HepG2 (cell line): ENCODE measurements at regions not wholly inside any gene's neighbourhood (a gene's known extent, or its start where the extent isn't known, plus 50 kb on each side); places are given as distances from the start of the nearest gene placed in this dataset.

Source experiments
- PTBP1 ChIP-seq: fragments of 200-400 bp; formaldehyde crosslinking; IDR thresholded peaks from 2 replicates; pipeline ENCODE4 v1.6.1; 2018; ENCODE audit warnings: low read length, low read depth; ENCODE audit not compliant: poor library complexity, severe bottlenecking
- SAP130 ChIP-seq: IDR thresholded peaks from 2 replicates; pipeline ENCODE4 v1.6.1; 2016; ENCODE audit warnings: low read depth
- ZFAT ChIP-seq: sonication (generic); formaldehyde crosslinking; conservative IDR thresholded peaks from 2 replicates; pipeline ENCODE4 v1.8.1; 2023; ENCODE audit warnings: missing genetic modification reagents, inconsistent platforms
- TF ChIP-seq, protein P1 (sequence below): sonication (generic); formaldehyde crosslinking; IDR thresholded peaks from 2 replicates; pipeline ENCODE4 v1.8.1; 2022; ENCODE audit warnings: mild to moderate bottlenecking, missing genetic modification reagents

GRCh38 chr7:52249741-52250140, 785.7 kb upstream of the POM121L12 start:
- TF ChIP-seq, protein P1, sequence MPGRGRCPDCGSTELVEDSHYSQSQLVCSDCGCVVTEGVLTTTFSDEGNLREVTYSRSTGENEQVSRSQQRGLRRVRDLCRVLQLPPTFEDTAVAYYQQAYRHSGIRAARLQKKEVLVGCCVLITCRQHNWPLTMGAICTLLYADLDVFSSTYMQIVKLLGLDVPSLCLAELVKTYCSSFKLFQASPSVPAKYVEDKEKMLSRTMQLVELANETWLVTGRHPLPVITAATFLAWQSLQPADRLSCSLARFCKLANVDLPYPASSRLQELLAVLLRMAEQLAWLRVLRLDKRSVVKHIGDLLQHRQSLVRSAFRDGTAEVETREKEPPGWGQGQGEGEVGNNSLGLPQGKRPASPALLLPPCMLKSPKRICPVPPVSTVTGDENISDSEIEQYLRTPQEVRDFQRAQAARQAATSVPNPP, result no peak
- TF ChIP-seq ZFAT (CRISPR knock-in tag) (no peak), PTBP1 (no peak), SAP130 (no peak)
